SHP77 treated with DMSO at 0.1 percent for 48 hours (cell line): ENCODE measurements at regions not wholly inside any gene's neighbourhood (a gene's known extent, or its start where the extent isn't known, plus 50 kb on each side); places are given as distances from the start of the nearest gene placed in this dataset.

ENCODE experiments used
- DNase-seq: peaks from one replicate; lab custom pipeline; 2025; lab: John Stamatoyannopoulos, UW

GRCh38 chr6:79764747-79765146 lies 133.6 kb downstream of the SH3BGRL2 start:
- DNase-seq = no peak

- DNase-seq = no peak
Measured at GRCh38 chr6:79763301-79763700, 132.2 kb downstream of the SH3BGRL2 start.

GRCh38 chr6:79762370-79762769 lies 131.2 kb downstream of the SH3BGRL2 start:
- DNase-seq = no peak

- no peak for DNase-seq
Measured at GRCh38 chr6:79756496-79756895, 125.4 kb downstream of the SH3BGRL2 start.

- DNase-seq = no peak
Measured at GRCh38 chr6:79755967-79756366, 124.8 kb downstream of the SH3BGRL2 start.
